ENCODE measurements at regions not wholly inside any gene's neighbourhood (a gene's known extent, or its start where the extent isn't known, plus 50 kb on each side); places are given as distances from the start of the nearest gene placed in this dataset.
A peak's percentile ranks its signal among the peaks of the same experiment; 100 is the strongest.

DNA sequence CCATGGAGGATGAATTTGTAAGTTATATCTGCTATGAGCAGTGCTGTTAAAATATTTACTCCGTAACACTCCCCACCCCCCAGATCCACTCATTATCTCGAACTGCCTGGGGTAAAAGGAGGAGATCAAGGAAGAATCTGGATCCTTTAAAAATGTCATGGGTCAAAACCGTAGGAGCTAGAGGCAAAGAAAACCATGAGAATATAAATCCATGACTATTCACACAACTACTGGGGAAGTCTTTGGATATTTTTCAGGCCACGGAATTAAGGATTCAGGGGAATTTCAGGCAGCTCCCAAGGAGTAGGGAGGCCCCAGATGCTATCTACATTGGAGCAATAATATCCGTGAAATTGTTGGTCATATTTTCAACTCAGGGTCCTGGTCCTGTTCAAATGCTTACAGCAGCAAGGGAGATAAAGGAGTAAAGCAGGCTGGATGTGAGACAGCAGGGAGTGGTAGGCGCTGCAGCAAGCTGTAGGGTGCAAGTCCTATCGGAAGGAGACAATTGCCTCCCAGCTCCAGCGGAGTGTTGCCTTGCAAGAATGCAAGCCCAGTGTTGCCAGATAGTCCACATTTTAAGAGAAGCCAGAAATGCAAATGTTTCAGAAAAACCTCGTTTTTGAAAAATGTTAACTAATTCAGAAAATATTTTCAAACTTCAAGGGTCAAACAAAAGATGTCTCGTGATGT, 116.2 kb upstream of the KIT start:
- Histone ChIP-seq H3K4me3 (no peak overlapping the region), H3K9me2 (ENCODE audit: insufficient read depth) (no peaks in the 10 kb centered on the region), H3K4me1 (ENCODE audit: insufficient read depth) (peaks cover 27% of the 10 kb centered on the region), H3K27me3 (replicated peaks; ENCODE audit: insufficient read depth) (no peaks in the 10 kb centered on the region), H2AFZ (no peak overlapping the region), H3K4me2 (ENCODE audit: unreplicated experiment) (peak overlapping the region; percentile 15), H3K9ac (peak overlapping the region; percentile 26; the same call in 1 of the 2 replicates), H3F3A (ENCODE audit: insufficient read depth) (peaks cover 30% of the 10 kb centered on the region), H4K20me1 (ENCODE audit: insufficient read depth) (no peaks in the 10 kb centered on the region), H3K27ac (peak overlapping the region; percentile 56), H3K36me3 (ENCODE audit: low read depth) (no peaks in the 10 kb centered on the region), H3K9me3 (ENCODE audit: low read depth) (no peaks in the 10 kb centered on the region), H3K79me2 (ENCODE audit: insufficient read depth) (no peaks in the 10 kb centered on the region)
- no peak for TF ChIP-seq EZH2phosphoT487 (IDR thresholded peaks at IDR 0.05; ENCODE audit: insufficient read depth, low read depth)
- no peak for TF ChIP-seq EZH2 (IDR thresholded peaks at IDR 0.05; ENCODE audit: insufficient read depth, poor library complexity, severe bottlenecking)
- DNase-seq, result peak; percentile 57
- 53 to 55% methylated on average over 10 of the region's 10 CpGs for WGBS, 2 experiments (ENCODE audit: low coverage in 1 of 2, low lambda C conversion rate in 2 of 2, missing lambda C conversion rate in 2 of 2)
- in situ Hi-C loops (cut with MboI), result no loop called here

GRCh38 chr4:54542119-54542438, 115.7 kb upstream of the KIT start:
- Histone ChIP-seq H3F3A (ENCODE audit: insufficient read depth) (peaks cover 30% of the 10 kb centered on the region), H3K27ac (peak overlapping the region; percentile 56), H3K36me3 (ENCODE audit: low read depth) (no peaks in the 10 kb centered on the region), H4K20me1 (ENCODE audit: insufficient read depth) (no peaks in the 10 kb centered on the region), H3K4me1 (ENCODE audit: insufficient read depth) (peaks cover 27% of the 10 kb centered on the region), H3K9ac (peak overlapping the region; percentile 26; the same call in 1 of the 2 replicates), H3K9me3 (ENCODE audit: low read depth) (no peaks in the 10 kb centered on the region), H3K4me2 (ENCODE audit: unreplicated experiment) (peak overlapping the region; percentile 35), H3K79me2 (ENCODE audit: insufficient read depth) (no peaks in the 10 kb centered on the region), H3K4me3 (no peak overlapping the region), H3K9me2 (ENCODE audit: insufficient read depth) (no peaks in the 10 kb centered on the region), H3K27me3 (replicated peaks; ENCODE audit: insufficient read depth) (no peaks in the 10 kb centered on the region), H2AFZ (no peak overlapping the region)
- in situ Hi-C loops (cut with MboI), result no loop called here
- DNase-seq, result peak; percentile 63
- 14 to 16% methylated on average over 2 of the region's 2 CpGs for WGBS, 2 experiments (ENCODE audit: low coverage in 1 of 2, low lambda C conversion rate in 2 of 2, missing lambda C conversion rate in 2 of 2)
- TF ChIP-seq EZH2 (IDR thresholded peaks at IDR 0.05; ENCODE audit: insufficient read depth, poor library complexity, severe bottlenecking), result no peak
- no peak for TF ChIP-seq EZH2phosphoT487 (IDR thresholded peaks at IDR 0.05; ENCODE audit: insufficient read depth, low read depth)

DNA sequence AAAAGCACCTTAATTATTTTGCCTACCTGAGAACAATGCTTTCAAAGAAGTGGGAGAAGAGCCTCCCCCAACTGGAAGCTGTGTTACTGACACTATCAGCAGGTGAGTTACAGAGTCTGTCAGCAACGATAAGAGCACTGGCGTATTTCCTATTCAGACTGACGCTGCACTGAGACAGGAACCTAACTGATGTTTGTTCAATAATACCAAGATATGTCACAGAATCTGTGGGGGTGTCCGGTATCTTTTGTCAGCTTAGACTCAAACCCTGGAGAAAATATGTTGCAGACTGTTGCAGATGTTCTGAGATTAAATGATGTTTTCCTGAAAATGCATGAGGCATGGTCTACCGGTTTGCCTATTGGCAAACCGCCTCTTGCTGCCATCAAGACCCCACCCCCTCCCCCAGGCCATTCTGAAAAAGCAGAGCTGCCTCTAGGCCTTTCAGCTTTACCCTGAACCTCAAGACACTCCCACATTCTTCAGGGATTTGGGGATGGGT, 115.2 kb upstream of the KIT start:
- in situ Hi-C loops (cut with MboI), result no loop called here
- Histone ChIP-seq H3K9ac (peak overlapping the region; percentile 26; the same call in 1 of the 2 replicates), H3K4me3 (no peak overlapping the region), H3K4me1 (ENCODE audit: insufficient read depth) (peaks cover 27% of the 10 kb centered on the region), H3K9me3 (ENCODE audit: low read depth) (no peaks in the 10 kb centered on the region), H3K27ac (peak overlapping the region; percentile 56), H2AFZ (no peak overlapping the region), H4K20me1 (ENCODE audit: insufficient read depth) (no peaks in the 10 kb centered on the region), H3K27me3 (replicated peaks; ENCODE audit: insufficient read depth) (no peaks in the 10 kb centered on the region), H3K9me2 (ENCODE audit: insufficient read depth) (no peaks in the 10 kb centered on the region), H3K79me2 (ENCODE audit: insufficient read depth) (no peaks in the 10 kb centered on the region), H3K36me3 (ENCODE audit: low read depth) (no peaks in the 10 kb centered on the region), H3F3A (ENCODE audit: insufficient read depth) (peaks cover 30% of the 10 kb centered on the region), H3K4me2 (ENCODE audit: unreplicated experiment) (peak overlapping the region; percentile 35)
- DNase-seq, result no peak
- TF ChIP-seq EZH2 (IDR thresholded peaks at IDR 0.05; ENCODE audit: insufficient read depth, poor library complexity, severe bottlenecking) (no peak), EZH2phosphoT487 (IDR thresholded peaks at IDR 0.05; ENCODE audit: insufficient read depth, low read depth) (no peak)
- WGBS, 2 experiments (ENCODE audit: low coverage in 1 of 2, low lambda C conversion rate in 2 of 2, missing lambda C conversion rate in 2 of 2), result 86% methylated on average over 6 of the region's 6 CpGs

- Histone ChIP-seq H3K36me3 (ENCODE audit: low read depth) (no peaks in the 10 kb centered on the region), H2AFZ (no peak overlapping the region), H3K9me3 (ENCODE audit: low read depth) (no peaks in the 10 kb centered on the region), H3K9ac (no peak overlapping the region), H3K4me1 (ENCODE audit: insufficient read depth) (peaks cover 27% of the 10 kb centered on the region), H3F3A (ENCODE audit: insufficient read depth) (peaks cover 30% of the 10 kb centered on the region), H3K79me2 (ENCODE audit: insufficient read depth) (no peaks in the 10 kb centered on the region), H3K9me2 (ENCODE audit: insufficient read depth) (no peaks in the 10 kb centered on the region), H4K20me1 (ENCODE audit: insufficient read depth) (no peaks in the 10 kb centered on the region), H3K4me2 (ENCODE audit: unreplicated experiment) (peak overlapping the region; percentile 35), H3K27ac (peak overlapping the region; percentile 56), H3K4me3 (no peak overlapping the region), H3K27me3 (replicated peaks; ENCODE audit: insufficient read depth) (no peaks in the 10 kb centered on the region)
- 34 to 39% methylated on average over 3 of the region's 3 CpGs for WGBS, 2 experiments (ENCODE audit: low coverage in 1 of 2, low lambda C conversion rate in 2 of 2, missing lambda C conversion rate in 2 of 2)
- peak; percentile 98 for TF ChIP-seq EZH2phosphoT487 (IDR thresholded peaks at IDR 0.05; ENCODE audit: insufficient read depth, low read depth)
- TF ChIP-seq EZH2 (IDR thresholded peaks at IDR 0.05; ENCODE audit: insufficient read depth, poor library complexity, severe bottlenecking), result no peak
- DNase-seq, result peak; percentile 94
- in situ Hi-C loops (cut with MboI), result no loop called here
Observed at GRCh38 chr4:54543088-54543795, 114.5 kb upstream of the KIT start.
